GM12872 (cell line): ENCODE measurements at regions not wholly inside any gene's neighbourhood (a gene's known extent, or its start where the extent isn't known, plus 50 kb on each side); places are given as distances from the start of the nearest gene placed in this dataset.

Source experiments
- CTCF ChIP-seq: IDR thresholded peaks from 3 replicates; pipeline ENCODE4 v1.5.1; 2011; ENCODE audit warnings: low read depth, mild to moderate bottlenecking, low read length, moderate library complexity; ENCODE audit not compliant: insufficient read depth

GRCh38 chr3:99119385-99119784, 217.9 kb upstream of the DCBLD2 start:
- TF ChIP-seq CTCF: no peak

GRCh38 chr3:99118381-99118780, 216.9 kb upstream of the DCBLD2 start:
- no peak for TF ChIP-seq CTCF

- peak; percentile 67 for TF ChIP-seq CTCF
These were observed 213.2 kb upstream of the DCBLD2 start for GRCh38 chr3:99114565-99115291.

- TF ChIP-seq CTCF: no peak
These were observed 209.7 kb upstream of the DCBLD2 start for GRCh38 chr3:99111235-99111634.

- no peak for TF ChIP-seq CTCF
These were observed 208.9 kb upstream of the DCBLD2 start for GRCh38 chr3:99110401-99110800.

GRCh38 chr3:99108508-99108907, 207.0 kb upstream of the DCBLD2 start:
- TF ChIP-seq CTCF: no peak

- TF ChIP-seq CTCF: no peak
These were observed 193.1 kb upstream of the DCBLD2 start for GRCh38 chr3:99094606-99095005.
